MCF 10A (cell line): ENCODE measurements at regions not wholly inside any gene's neighbourhood (a gene's known extent, or its start where the extent isn't known, plus 50 kb on each side); places are given as distances from the start of the nearest gene placed in this dataset.

ENCODE experiments used
- BruUV-seq: library from RNA; stranded (reverse); fragments of 400-500 nt; replicated peaks from 2 replicates; lab custom pipeline; 2021; lab: Mats Ljungman, UMichigan
- CTCF ChIA-PET: fragments of 300-600 bp; sonication (Branson Sonifier 250); formaldehyde crosslinking; extraction: SDS; loops from one replicate; lab custom pipeline; 2021; ENCODE audit warnings: antibody characterized with exemption, inconsistent platforms; lab: Yijun Ruan, JAX
- POLR2A ChIA-PET: fragments of 300-600, 350-650 bp; sonication (Branson Sonifier 250); formaldehyde crosslinking; extraction: SDS; loops from one replicate; lab custom pipeline; 2020; ENCODE audit warnings: antibody characterized with exemption, inconsistent platforms; lab: Yijun Ruan, JAX
- DNase-seq: peaks from one replicate; pipeline ENCODE4 v3.0.0-alpha.2; 2018; ENCODE audit not compliant: unreplicated experiment
- H3K27ac Mint-ChIP-seq: one replicate; pipeline ENCODE4 v1.8.0; 2022; ENCODE audit warnings: mild to moderate bottlenecking, low read depth, mixed read lengths; ENCODE audit not compliant: unreplicated experiment
- H3K27me3 Mint-ChIP-seq: one replicate; pipeline ENCODE4 v1.8.0; 2022; ENCODE audit warnings: mixed read lengths; ENCODE audit not compliant: insufficient read depth, unreplicated experiment
- H3K36me3 Mint-ChIP-seq: one replicate; pipeline ENCODE4 v1.8.0; 2022; ENCODE audit warnings: mild to moderate bottlenecking, moderate library complexity, mixed read lengths; ENCODE audit not compliant: insufficient read depth, unreplicated experiment
- H3K4me1 Mint-ChIP-seq: one replicate; pipeline ENCODE4 v1.8.0; 2022; ENCODE audit warnings: mixed read lengths; ENCODE audit not compliant: insufficient read depth, unreplicated experiment
- H3K4me3 Mint-ChIP-seq: one replicate; pipeline ENCODE4 v1.8.0; 2022; ENCODE audit warnings: mild to moderate bottlenecking, moderate library complexity, mixed read lengths; ENCODE audit not compliant: unreplicated experiment
- H3K9me3 Mint-ChIP-seq: one replicate; pipeline ENCODE4 v1.8.0; 2022; ENCODE audit warnings: mixed read lengths; ENCODE audit not compliant: unreplicated experiment
- CTCF ChIP-seq: fragments of 200-600 bp; IDR thresholded peaks from one replicate; pipeline ENCODE4 v1.8.0; 2022; ENCODE audit warnings: antibody characterized with exemption, mild to moderate bottlenecking; ENCODE audit not compliant: unreplicated experiment
- intact Hi-C: fragments of 100-400 bp; cut with micrococcal nuclease; formaldehyde crosslinking; loops from 2 replicates; pipeline ENCODE4 v1.14.1; 2022

- Mint-ChIP-seq H3K27ac (no peak overlapping the region), H3K27me3 (no peaks in the 10 kb centered on the region), H3K9me3 (peaks cover 8% of the 10 kb centered on the region), H3K4me1 (no peaks in the 10 kb centered on the region), H3K4me3 (no peak overlapping the region), H3K36me3 (no peaks in the 10 kb centered on the region)
- no TSS peak for BruUV-seq
- ChIA-PET POLR2A (no interaction called here), CTCF (no interaction called here)
- intact Hi-C loops: no loop called here
- DNase-seq: no peak
- TF ChIP-seq CTCF: no peak
These were observed 1711.2 kb downstream of the TP53TG3F start for GRCh38 chr16:35170610-35171009.

- DNase-seq: no peak
- Mint-ChIP-seq H3K9me3 (peaks cover 8% of the 10 kb centered on the region), H3K4me3 (no peak overlapping the region), H3K36me3 (no peaks in the 10 kb centered on the region), H3K27ac (no peak overlapping the region), H3K4me1 (no peaks in the 10 kb centered on the region), H3K27me3 (no peaks in the 10 kb centered on the region)
- intact Hi-C loops: no loop called here
- ChIA-PET POLR2A (no interaction called here), CTCF (no interaction called here)
- BruUV-seq: no TSS peak
- TF ChIP-seq CTCF: no peak
These were observed 1711.7 kb downstream of the TP53TG3F start for GRCh38 chr16:35171106-35171505.

- no TSS peak for BruUV-seq
- Mint-ChIP-seq H3K36me3 (no peaks in the 10 kb centered on the region), H3K4me1 (no peaks in the 10 kb centered on the region), H3K4me3 (no peak overlapping the region), H3K27ac (no peak overlapping the region), H3K9me3 (peaks cover 8% of the 10 kb centered on the region), H3K27me3 (no peaks in the 10 kb centered on the region)
- ChIA-PET CTCF (no interaction called here), POLR2A (no interaction called here)
- DNase-seq: no peak
- TF ChIP-seq CTCF: no peak
- intact Hi-C loops: no loop called here
These were observed 1713.9 kb downstream of the TP53TG3F start for GRCh38 chr16:35173295-35173694.

GRCh38 chr16:35174016-35174415, 1714.6 kb downstream of the TP53TG3F start:
- ChIA-PET CTCF (no interaction called here), POLR2A (no interaction called here)
- no peak overlapping the region for H3K4me3 Mint-ChIP-seq
- H3K27me3 Mint-ChIP-seq: no peaks in the 10 kb centered on the region
- H3K9me3 Mint-ChIP-seq: peaks cover 8% of the 10 kb centered on the region
- no peak for TF ChIP-seq CTCF
- H3K36me3 Mint-ChIP-seq: no peaks in the 10 kb centered on the region
- no peak for DNase-seq
- no TSS peak for BruUV-seq
- no peaks in the 10 kb centered on the region for H3K4me1 Mint-ChIP-seq
- no peak overlapping the region for H3K27ac Mint-ChIP-seq
- intact Hi-C loops: no loop called here
